NT2/D1 (cell line): ENCODE measurements at regions not wholly inside any gene's neighbourhood (a gene's known extent, or its start where the extent isn't known, plus 50 kb on each side); places are given as distances from the start of the nearest gene placed in this dataset.
"Not testable (repeated sequence)": the region's sequence is repeated elsewhere in the genome, so short reads cannot be mapped to it uniquely, and the experiment has no call there.

Experiments
- DNase-seq: peaks from one replicate; pipeline ENCODE4 v3.0.0-alpha.2; 2011; ENCODE audit warnings: low read depth, low spot score
- H3K27me3 ChIP-seq: 2 replicates; pipeline ENCODE4 v1.6.0; 2011; ENCODE audit warnings: mild to moderate bottlenecking; ENCODE audit not compliant: insufficient read length, insufficient read depth
- H3K36me3 ChIP-seq: 2 replicates; pipeline ENCODE4 v1.6.1; 2011; ENCODE audit warnings: mild to moderate bottlenecking, low read length, mixed read lengths; ENCODE audit not compliant: insufficient read depth, insufficient read length
- H3K4me1 ChIP-seq: 2 replicates; pipeline ENCODE4 v1.5.1; 2011; ENCODE audit not compliant: insufficient read depth, insufficient read length
- H3K4me3 ChIP-seq: 2 replicates; pipeline ENCODE4 v1.5.1; 2011; ENCODE audit warnings: low read depth; ENCODE audit not compliant: insufficient read length
- H3K9ac ChIP-seq: 2 replicates; pipeline ENCODE4 v1.6.0; 2011; ENCODE audit warnings: low read depth; ENCODE audit not compliant: insufficient read length
- H3K9me3 ChIP-seq: 2 replicates; pipeline ENCODE4 v1.5.1; 2011; ENCODE audit warnings: mild to moderate bottlenecking, low read length; ENCODE audit not compliant: insufficient read depth
- SUZ12 ChIP-seq: IDR thresholded peaks from 2 replicates; pipeline ENCODE4 v1.6.1; 2011; ENCODE audit not compliant: insufficient read length, insufficient read depth; ENCODE audit errors: extremely low read depth
- YY1 ChIP-seq: IDR thresholded peaks from 2 replicates; pipeline ENCODE4 v1.6.1; 2011; ENCODE audit not compliant: insufficient read length, insufficient read depth
- ZNF274 ChIP-seq: IDR thresholded peaks from 2 replicates; pipeline ENCODE4 v1.6.1; 2011; ENCODE audit warnings: mild to moderate bottlenecking, low read depth, low read length

DNA sequence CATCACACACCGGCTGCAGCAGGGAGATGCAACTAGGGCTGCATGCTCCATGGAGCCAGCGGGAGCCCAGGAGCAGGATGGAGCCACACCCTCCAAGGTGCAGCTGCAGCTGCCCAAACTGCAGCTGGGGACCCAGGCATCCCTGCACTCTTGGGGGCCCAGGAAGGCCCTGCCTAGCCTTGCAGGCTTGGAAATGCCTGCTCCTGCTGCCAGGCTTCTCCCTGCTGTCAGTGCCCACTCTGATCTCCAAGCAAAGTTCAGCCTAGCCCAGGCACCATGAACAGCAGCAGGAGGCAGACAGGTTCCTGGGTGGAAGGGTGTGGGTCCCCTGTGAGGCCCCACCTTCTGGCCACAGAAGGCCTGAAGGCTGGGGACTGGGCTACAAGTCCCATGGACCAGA lies 1057.1 kb downstream of the CDH8 start:
- Histone ChIP-seq H3K36me3 (no peaks in the 10 kb centered on the region), H3K9me3 (no peaks in the 10 kb centered on the region; the same call in 1 of the 2 replicates)
- TF ChIP-seq SUZ12 (no peak), ZNF274 (no peak)

DNA sequence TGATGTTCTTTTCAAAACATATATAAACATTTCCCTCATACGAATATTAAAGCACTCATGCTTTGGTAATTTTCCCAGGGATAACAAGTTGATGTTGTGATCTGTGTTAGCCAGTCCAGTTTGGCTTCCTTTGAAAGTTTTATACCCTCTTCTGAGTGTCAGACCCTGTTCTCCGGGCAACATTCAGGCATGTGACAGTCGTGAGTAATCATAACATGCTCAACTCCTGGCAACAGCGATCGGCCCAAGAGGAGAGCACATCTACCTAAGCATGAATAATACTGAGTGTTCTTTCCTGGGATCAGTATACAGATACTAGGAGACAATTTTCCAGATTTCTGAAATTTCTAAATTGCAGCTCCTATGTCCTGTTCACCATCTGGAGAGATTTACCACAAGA lies 1086.4 kb downstream of the CDH8 start:
- DNase-seq, result no peak
- TF ChIP-seq YY1, result no peak
- TF ChIP-seq SUZ12, result no peak
- no peak for TF ChIP-seq ZNF274
- Histone ChIP-seq H3K9me3 (no peaks in the 10 kb centered on the region), H3K27me3 (no peaks in the 10 kb centered on the region), H3K4me1 (no peaks in the 10 kb centered on the region), H3K36me3 (no peaks in the 10 kb centered on the region), H3K4me3 (no peak overlapping the region), H3K9ac (no peak overlapping the region)

More for the DNA sequence above, 1057.1 kb downstream of the CDH8 start:
- H3K4me1 ChIP-seq, result no peaks in the 10 kb centered on the region
- no peak overlapping the region for H3K9ac ChIP-seq
- DNase-seq, result no peak
- H3K4me3 ChIP-seq, result no peak overlapping the region
- H3K27me3 ChIP-seq, result no peaks in the 10 kb centered on the region

DNA sequence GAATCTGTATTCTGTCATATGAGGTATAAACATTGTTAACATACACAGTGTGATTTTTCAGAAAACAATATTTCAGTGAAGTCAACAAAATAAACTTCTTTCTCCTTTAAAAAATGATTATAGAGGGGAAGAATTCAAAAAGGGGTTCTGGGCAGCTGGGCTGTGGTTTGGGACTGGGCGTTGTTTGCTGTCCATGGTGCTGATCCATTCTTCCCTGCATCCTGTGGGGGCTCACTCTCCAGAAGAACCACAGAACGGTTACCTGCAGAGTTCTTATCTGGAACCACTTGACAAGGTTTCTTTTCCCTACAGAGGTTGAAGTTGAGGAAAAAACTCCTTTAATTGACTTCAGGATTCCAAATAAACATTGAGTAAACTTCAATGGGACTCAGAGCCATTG lies 1091.0 kb downstream of the CDH8 start:
- Histone ChIP-seq H3K36me3 (no peaks in the 10 kb centered on the region), H3K4me1 (no peaks in the 10 kb centered on the region), H3K9me3 (no peaks in the 10 kb centered on the region), H3K27me3 (no peaks in the 10 kb centered on the region), H3K4me3 (no peak overlapping the region), H3K9ac (no peak overlapping the region)
- no peak for TF ChIP-seq SUZ12
- TF ChIP-seq ZNF274, result no peak
- TF ChIP-seq YY1, result no peak
- DNase-seq, result peak; percentile 47

DNA sequence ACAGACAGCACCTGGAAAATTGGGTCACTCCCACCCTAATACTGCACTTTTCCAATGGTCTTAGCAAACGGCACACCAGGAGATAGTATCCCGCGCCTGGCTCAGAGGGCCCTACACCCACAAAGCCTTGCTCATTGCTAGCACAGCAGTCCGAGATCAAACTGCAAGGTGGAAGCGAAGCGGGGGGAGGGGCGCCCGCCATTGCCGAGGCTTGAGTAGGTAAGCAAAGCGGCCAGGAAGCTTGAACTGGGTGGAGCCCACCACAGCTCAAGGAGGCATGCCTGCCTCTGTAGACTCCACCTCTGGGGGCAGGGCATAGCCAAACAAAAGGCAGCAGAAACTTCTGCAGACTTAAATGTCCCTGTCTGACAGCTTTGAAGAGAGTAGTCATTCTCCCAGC lies 1100.0 kb downstream of the CDH8 start:
- not testable (repeated sequence) for H3K27me3 ChIP-seq, H3K9ac ChIP-seq, H3K4me1 ChIP-seq, H3K9me3 ChIP-seq, DNase-seq, H3K4me3 ChIP-seq, H3K36me3 ChIP-seq

DNA sequence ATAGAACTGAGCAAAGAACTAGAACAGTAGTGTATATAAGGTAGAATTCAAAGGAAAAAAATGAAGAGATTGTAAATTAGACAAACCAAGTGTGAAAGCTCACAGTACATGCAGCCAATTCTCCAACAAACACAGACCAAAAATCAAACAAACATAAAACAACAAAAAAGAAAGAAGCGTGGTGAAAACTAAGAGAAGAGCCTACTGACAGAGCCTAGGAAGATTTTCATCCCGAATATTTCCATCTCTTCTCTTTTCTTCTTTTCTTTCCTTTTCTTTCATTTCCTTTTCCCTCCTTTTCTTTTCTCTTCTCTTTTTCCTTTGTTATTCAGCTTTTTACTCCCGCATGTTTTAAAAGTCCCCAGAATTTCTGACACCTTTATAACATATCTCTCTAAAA lies 1103.6 kb downstream of the CDH8 start:
- Histone ChIP-seq H3K4me3 (no peak overlapping the region), H3K36me3 (no peaks in the 10 kb centered on the region), H3K9me3 (no peaks in the 10 kb centered on the region), H3K9ac (no peak overlapping the region), H3K27me3 (no peaks in the 10 kb centered on the region), H3K4me1 (no peaks in the 10 kb centered on the region)
- TF ChIP-seq SUZ12, result no peak
- TF ChIP-seq ZNF274, result no peak
- no peak for TF ChIP-seq YY1
- DNase-seq, result no peak

DNA sequence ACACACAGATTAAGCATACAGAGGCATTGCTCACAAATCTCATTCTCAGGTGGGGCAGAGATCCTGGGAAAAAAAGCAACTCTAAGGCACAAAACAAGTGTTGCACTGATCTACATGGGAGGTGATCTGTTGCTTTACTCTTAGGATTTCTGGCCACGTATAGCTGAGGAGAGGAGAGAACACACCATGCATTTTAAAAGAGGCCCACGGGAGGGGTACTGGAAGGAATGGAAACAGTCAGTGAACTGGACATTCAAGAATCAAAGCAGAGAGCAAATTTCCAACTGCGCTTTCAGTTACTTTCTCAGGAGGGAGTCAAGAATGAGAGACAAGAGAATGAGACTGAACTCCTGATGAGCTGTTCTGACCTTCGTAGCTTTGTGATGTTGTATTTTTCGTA lies 1105.9 kb downstream of the CDH8 start:
- no peaks in the 10 kb centered on the region for H3K4me1 ChIP-seq

DNA sequence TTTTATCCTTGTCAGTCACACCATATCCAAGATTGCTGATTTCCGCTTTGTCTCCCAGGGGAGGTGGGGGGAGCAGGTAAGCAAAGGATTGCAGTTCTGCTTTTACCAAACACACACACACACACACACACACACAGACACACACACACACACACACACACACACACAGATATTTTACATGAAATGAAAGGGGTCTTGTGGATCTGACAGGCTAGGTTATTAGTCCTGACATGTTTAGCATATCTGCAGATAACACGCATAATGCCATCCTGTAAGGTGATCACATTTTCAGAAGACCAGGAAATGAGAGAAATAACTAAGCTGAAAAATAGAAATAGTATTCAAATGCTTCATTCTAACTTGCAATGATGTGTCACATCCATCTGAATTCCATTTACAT lies 1113.3 kb downstream of the CDH8 start:
- no peaks in the 10 kb centered on the region for H3K36me3 ChIP-seq
- H3K4me1 ChIP-seq, result no peaks in the 10 kb centered on the region
- no peak overlapping the region for H3K4me3 ChIP-seq
- no peak for DNase-seq
- H3K9ac ChIP-seq, result no peak overlapping the region
- no peaks in the 10 kb centered on the region for H3K9me3 ChIP-seq
- H3K27me3 ChIP-seq, result no peaks in the 10 kb centered on the region
- TF ChIP-seq YY1 (no peak), ZNF274 (no peak), SUZ12 (no peak)

More for the DNA sequence above, 1105.9 kb downstream of the CDH8 start:
- no peak overlapping the region for H3K9ac ChIP-seq
- no peaks in the 10 kb centered on the region for H3K36me3 ChIP-seq
- H3K9me3 ChIP-seq, result no peaks in the 10 kb centered on the region
- H3K4me3 ChIP-seq, result no peak overlapping the region
- DNase-seq, result no peak
- TF ChIP-seq ZNF274, result no peak
- TF ChIP-seq YY1, result no peak
- no peak for TF ChIP-seq SUZ12
- no peaks in the 10 kb centered on the region for H3K27me3 ChIP-seq

DNA sequence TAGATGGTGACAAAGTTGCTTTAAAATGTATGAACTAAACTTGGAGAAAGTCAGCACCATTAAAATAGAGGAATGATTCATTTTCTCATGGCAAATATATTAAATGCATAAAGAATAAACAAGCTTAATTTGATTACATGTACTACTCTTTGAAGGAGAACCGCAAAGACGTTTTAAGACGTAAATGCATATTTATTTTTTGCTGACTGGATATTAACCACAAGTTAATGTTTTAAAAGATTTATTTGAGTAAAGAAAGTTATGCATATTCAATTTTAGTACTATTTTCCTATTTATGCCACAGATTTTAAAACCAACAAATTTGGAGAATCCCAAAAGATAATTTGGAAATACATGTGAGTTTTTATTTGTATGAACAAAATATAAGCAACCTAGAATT lies 1121.9 kb downstream of the CDH8 start:
- Histone ChIP-seq H3K27me3 (no peaks in the 10 kb centered on the region), H3K4me3 (no peak overlapping the region)

More for the DNA sequence above, 1121.9 kb downstream of the CDH8 start:
- no peak for DNase-seq
- H3K4me1 ChIP-seq, result no peaks in the 10 kb centered on the region
- TF ChIP-seq YY1, result no peak
- no peak for TF ChIP-seq SUZ12
- TF ChIP-seq ZNF274, result no peak
- no peaks in the 10 kb centered on the region for H3K9me3 ChIP-seq
- H3K9ac ChIP-seq, result no peak overlapping the region
- H3K36me3 ChIP-seq, result no peaks in the 10 kb centered on the region
